ENCODE measurements at regions not wholly inside any gene's neighbourhood (a gene's known extent, or its start where the extent isn't known, plus 50 kb on each side); places are given as distances from the start of the nearest gene placed in this dataset.

- Histone ChIP-seq H3K4me2 (ENCODE audit: control insufficient read depth, extremely low read depth, insufficient read depth, low read depth, low read length) (no peak overlapping the region), H3K27ac (ENCODE audit: control insufficient read depth, insufficient read depth, low read length) (no peak overlapping the region), H3K9me1 (ENCODE audit: control insufficient read depth, extremely low read depth, insufficient read depth, low read length) (no peaks in the 10 kb centered on the region), H3K4me3 (ENCODE audit: control insufficient read depth in 2 of 3, extremely low read depth in 1 of 3, insufficient read depth in 2 of 3, low read depth in 1 of 3, low read length in 3 of 3) (no peak overlapping the region), H3K4me1 (ENCODE audit: control insufficient read depth, extremely low read depth, insufficient read depth, low read length) (no peaks in the 10 kb centered on the region), H3K27me3 (ENCODE audit: control insufficient read depth, extremely low read depth, insufficient read depth, low read length) (no peaks in the 10 kb centered on the region), H3K9ac (ENCODE audit: control insufficient read depth, extremely low read depth, insufficient read depth, low read length) (no peak overlapping the region), H3K79me2 (ENCODE audit: control insufficient read depth, insufficient read depth, low read length) (no peaks in the 10 kb centered on the region), H3K36me3 (ENCODE audit: control insufficient read depth in 2 of 2, extremely low read depth in 1 of 2, insufficient read depth in 2 of 2, low read length in 2 of 2) (no peaks in the 10 kb centered on the region), H3K9me3 (ENCODE audit: control insufficient read depth, low read depth, low read length) (no peaks in the 10 kb centered on the region), H2AFZ (ENCODE audit: control insufficient read depth, low read length) (no peak overlapping the region), H4K20me1 (ENCODE audit: control insufficient read depth, extremely low read depth, insufficient read depth, low read length) (no peaks in the 10 kb centered on the region)
- TF ChIP-seq CTCF (optimal IDR thresholded peaks at IDR 0.05 in 1 of 3, IDR thresholded peaks at IDR 0.05 in 1 of 3, conservative IDR thresholded peaks at IDR 0.05 in 1 of 3; ENCODE audit: extremely low read depth in 1 of 3, insufficient read depth in 2 of 3, low read length in 3 of 3): no peak
- no peak for TF ChIP-seq EZH2 (IDR thresholded peaks at IDR 0.05; ENCODE audit: low read length)
- DNase-seq (ENCODE audit: low read depth, low spot score): no peak
- no peak for FAIRE-seq
- dilution Hi-C loops (cut with MboI; ENCODE audit: extremely low pct_ligation_motif_present, low sequenced_read_pairs): no loop called here
Measured at GRCh38 chr2:198339116-198339515, 534.7 kb downstream of the PLCL1 start.

GRCh38 chr2:198337368-198337767 is 533.0 kb downstream of the PLCL1 start:
- H3K9ac ChIP-seq (ENCODE audit: control insufficient read depth, extremely low read depth, insufficient read depth, low read length): no peak overlapping the region
- H3K4me2 ChIP-seq (ENCODE audit: control insufficient read depth, extremely low read depth, insufficient read depth, low read depth, low read length): no peak overlapping the region
- H3K36me3 ChIP-seq (ENCODE audit: control insufficient read depth in 2 of 2, extremely low read depth in 1 of 2, insufficient read depth in 2 of 2, low read length in 2 of 2): no peaks in the 10 kb centered on the region
- no peaks in the 10 kb centered on the region for H3K4me1 ChIP-seq (ENCODE audit: control insufficient read depth, extremely low read depth, insufficient read depth, low read length)
- DNase-seq (ENCODE audit: low read depth, low spot score) (no peak), FAIRE-seq (no peak)
- H3K4me3 ChIP-seq (ENCODE audit: control insufficient read depth in 2 of 3, extremely low read depth in 1 of 3, insufficient read depth in 2 of 3, low read depth in 1 of 3, low read length in 3 of 3): no peak overlapping the region
- no peaks in the 10 kb centered on the region for H3K9me3 ChIP-seq (ENCODE audit: control insufficient read depth, low read depth, low read length)
- no peak for TF ChIP-seq EZH2 (IDR thresholded peaks at IDR 0.05; ENCODE audit: low read length)
- H4K20me1 ChIP-seq (ENCODE audit: control insufficient read depth, extremely low read depth, insufficient read depth, low read length): no peaks in the 10 kb centered on the region
- H3K9me1 ChIP-seq (ENCODE audit: control insufficient read depth, extremely low read depth, insufficient read depth, low read length): no peaks in the 10 kb centered on the region
- H3K79me2 ChIP-seq (ENCODE audit: control insufficient read depth, insufficient read depth, low read length): no peaks in the 10 kb centered on the region
- no peak overlapping the region for H2AFZ ChIP-seq (ENCODE audit: control insufficient read depth, low read length)
- H3K27me3 ChIP-seq (ENCODE audit: control insufficient read depth, extremely low read depth, insufficient read depth, low read length): no peaks in the 10 kb centered on the region
- H3K27ac ChIP-seq (ENCODE audit: control insufficient read depth, insufficient read depth, low read length): no peak overlapping the region
- dilution Hi-C loops (cut with MboI; ENCODE audit: extremely low pct_ligation_motif_present, low sequenced_read_pairs): no loop called here

- no peak for TF ChIP-seq EZH2 (IDR thresholded peaks at IDR 0.05; ENCODE audit: low read length)
- TF ChIP-seq CTCF (optimal IDR thresholded peaks at IDR 0.05 in 1 of 3, IDR thresholded peaks at IDR 0.05 in 1 of 3, conservative IDR thresholded peaks at IDR 0.05 in 1 of 3; ENCODE audit: extremely low read depth in 1 of 3, insufficient read depth in 2 of 3, low read length in 3 of 3): no peak
- DNase-seq (ENCODE audit: low read depth, low spot score) (no peak), FAIRE-seq (no peak)
- Histone ChIP-seq H3K4me3 (ENCODE audit: control insufficient read depth in 2 of 3, extremely low read depth in 1 of 3, insufficient read depth in 2 of 3, low read depth in 1 of 3, low read length in 3 of 3) (no peak overlapping the region), H3K36me3 (ENCODE audit: control insufficient read depth in 2 of 2, extremely low read depth in 1 of 2, insufficient read depth in 2 of 2, low read length in 2 of 2) (no peaks in the 10 kb centered on the region), H3K9me1 (ENCODE audit: control insufficient read depth, extremely low read depth, insufficient read depth, low read length) (no peaks in the 10 kb centered on the region), H3K79me2 (ENCODE audit: control insufficient read depth, insufficient read depth, low read length) (no peaks in the 10 kb centered on the region), H3K9ac (ENCODE audit: control insufficient read depth, extremely low read depth, insufficient read depth, low read length) (no peak overlapping the region), H2AFZ (ENCODE audit: control insufficient read depth, low read length) (no peak overlapping the region), H3K4me2 (ENCODE audit: control insufficient read depth, extremely low read depth, insufficient read depth, low read depth, low read length) (no peak overlapping the region), H3K9me3 (ENCODE audit: control insufficient read depth, low read depth, low read length) (no peaks in the 10 kb centered on the region), H3K4me1 (ENCODE audit: control insufficient read depth, extremely low read depth, insufficient read depth, low read length) (no peaks in the 10 kb centered on the region), H3K27me3 (ENCODE audit: control insufficient read depth, extremely low read depth, insufficient read depth, low read length) (no peaks in the 10 kb centered on the region), H3K27ac (ENCODE audit: control insufficient read depth, insufficient read depth, low read length) (no peak overlapping the region), H4K20me1 (ENCODE audit: control insufficient read depth, extremely low read depth, insufficient read depth, low read length) (no peaks in the 10 kb centered on the region)
- dilution Hi-C loops (cut with MboI; ENCODE audit: extremely low pct_ligation_motif_present, low sequenced_read_pairs): no loop called here
Measured at GRCh38 chr2:198328454-198328853, 524.1 kb downstream of the PLCL1 start.

Measured in keratinocyte (primary cell).